ENCODE measurements at regions not wholly inside any gene's neighbourhood (a gene's known extent, or its start where the extent isn't known, plus 50 kb on each side); places are given as distances from the start of the nearest gene placed in this dataset.
"Not testable (repeated sequence)": the region's sequence is repeated elsewhere in the genome, so short reads cannot be mapped to it uniquely, and the experiment has no call there.

DNA sequence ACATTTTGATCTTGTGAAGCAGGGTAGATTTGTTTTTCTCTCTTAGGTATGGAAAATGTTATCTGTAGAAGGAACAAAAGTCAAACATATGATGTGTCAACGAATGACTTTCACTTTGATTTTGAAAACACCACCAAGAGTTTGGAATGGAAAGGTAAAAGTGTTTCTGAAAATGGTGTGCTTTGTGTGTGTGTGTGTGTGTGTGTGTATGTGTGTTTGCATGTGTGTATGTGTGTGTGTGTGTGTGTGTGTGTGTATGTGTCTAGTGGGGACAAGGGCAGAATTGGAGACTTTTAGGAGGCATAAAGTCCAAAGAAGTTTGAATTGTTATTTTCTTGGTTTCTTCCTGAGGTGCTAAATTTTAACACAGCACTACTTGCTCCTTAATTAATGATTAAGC, 115.4 kb upstream of the PRKCQ start:
- no peak for DNase-seq (ENCODE audit: low read depth in 2 of 2)

DNA sequence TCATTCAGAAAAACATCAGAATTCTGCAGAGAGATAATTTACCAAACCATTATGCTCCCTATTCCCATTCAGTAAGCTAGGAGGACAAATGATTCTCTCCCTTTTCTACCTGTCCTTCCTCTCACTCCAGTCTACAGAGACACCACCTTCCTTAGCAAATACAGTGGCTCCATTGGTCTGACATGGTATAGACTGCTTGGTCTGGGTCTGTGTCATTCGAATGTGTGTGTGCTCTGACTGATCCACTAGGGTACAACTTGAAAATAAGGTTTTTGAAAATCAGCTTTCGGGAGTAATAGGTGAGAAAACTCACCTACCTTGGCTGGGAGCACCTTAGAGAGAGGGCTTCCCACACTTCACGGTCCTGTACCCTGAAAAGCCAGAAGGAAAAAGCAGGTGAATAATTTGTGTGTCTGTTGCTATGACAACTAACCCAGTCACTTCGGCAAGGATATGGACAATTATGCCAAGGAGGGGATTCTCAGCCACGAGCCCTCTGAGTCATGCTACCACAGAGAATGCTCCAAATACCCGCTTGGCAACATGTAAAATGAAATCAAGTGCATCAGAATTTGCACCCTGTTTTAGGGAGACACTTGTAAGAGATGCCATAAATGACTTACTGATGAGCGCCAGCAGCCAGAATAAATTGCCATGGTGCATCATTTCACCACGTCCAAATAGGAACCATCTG, 114.5 kb upstream of the PRKCQ start:
- no peak for DNase-seq (ENCODE audit: low read depth in 2 of 2)

DNA sequence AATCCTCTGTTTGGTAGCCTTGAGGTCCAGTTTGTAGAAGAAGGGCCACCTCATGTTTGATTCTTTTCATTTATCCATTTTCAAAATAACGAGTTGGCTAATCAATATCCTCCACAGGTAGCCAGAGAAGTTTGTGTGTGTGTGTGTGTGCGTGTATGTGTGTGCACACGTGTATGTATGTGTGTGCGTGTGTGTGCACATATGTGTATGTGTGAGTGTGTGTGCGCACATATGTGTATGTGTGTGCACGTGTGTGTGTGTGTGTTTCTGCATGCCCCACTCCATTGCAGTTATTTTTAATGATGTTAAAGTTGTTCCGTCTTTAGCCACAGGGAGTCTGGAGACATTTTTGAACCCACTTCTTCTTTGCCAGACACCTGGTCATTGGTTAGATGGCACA, 112.8 kb upstream of the PRKCQ start:
- DNase-seq (ENCODE audit: low read depth in 2 of 2), result no peak

DNA sequence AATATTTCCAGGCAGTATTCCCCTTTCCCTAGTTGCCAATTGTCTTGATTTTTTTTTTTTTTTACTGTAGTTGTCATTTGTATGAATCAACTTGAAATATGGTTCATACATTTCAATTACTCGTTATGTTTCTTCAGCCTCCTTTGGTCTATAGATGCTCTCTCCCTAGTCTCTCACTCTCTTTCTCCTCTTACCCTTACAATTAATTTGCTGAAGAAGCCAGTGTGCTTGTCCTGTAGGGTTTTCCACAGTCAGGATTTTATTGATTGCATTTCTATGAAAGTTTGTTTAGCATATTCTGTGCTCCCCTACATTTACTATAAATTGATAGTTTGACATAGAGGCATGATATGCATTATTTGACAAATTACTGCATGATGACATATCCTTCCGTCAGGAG, 112.0 kb upstream of the PRKCQ start:
- DNase-seq (ENCODE audit: low read depth in 2 of 2), result no peak

DNA sequence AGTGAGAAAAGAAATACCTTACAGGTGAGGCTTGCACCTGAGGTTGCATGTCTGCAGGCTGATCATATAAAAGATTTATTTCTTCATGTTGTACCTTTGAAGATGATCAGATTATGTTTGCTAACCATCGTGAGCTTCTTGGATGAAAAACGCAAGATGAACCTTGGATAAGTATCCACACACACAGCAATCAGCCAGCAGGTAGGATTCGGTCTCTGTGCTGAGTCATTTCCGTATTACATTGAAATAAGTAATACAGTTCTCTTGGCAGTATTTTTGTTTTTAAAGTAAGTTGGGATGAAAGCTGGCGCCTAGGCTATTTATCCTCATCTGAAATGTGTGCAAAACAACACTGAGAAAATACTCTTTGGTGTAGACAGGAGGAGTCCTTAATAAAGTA, 109.0 kb upstream of the PRKCQ start:
- DNase-seq (ENCODE audit: low read depth in 2 of 2), result no peak

DNA sequence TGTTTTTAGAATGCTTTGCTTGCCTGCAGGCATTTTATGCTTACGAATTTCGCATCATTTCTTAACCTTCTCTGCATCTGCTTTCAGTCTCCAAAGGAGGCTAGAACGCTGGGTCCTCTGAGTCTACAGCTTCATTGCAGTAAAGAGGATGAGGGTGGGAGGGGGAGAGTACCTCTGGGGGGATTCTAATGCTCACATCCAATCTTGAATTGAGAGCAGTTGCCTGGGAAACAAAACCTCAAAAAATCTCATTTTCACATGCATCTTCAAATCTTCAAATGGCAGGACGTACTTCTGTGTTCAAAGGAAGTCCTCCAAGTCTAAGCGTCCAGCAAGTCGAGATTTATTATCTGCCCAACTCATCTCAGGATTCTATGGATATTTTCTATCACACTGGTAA, 100.7 kb upstream of the PRKCQ start:
- no peak for DNase-seq (ENCODE audit: low read depth in 2 of 2)

DNA sequence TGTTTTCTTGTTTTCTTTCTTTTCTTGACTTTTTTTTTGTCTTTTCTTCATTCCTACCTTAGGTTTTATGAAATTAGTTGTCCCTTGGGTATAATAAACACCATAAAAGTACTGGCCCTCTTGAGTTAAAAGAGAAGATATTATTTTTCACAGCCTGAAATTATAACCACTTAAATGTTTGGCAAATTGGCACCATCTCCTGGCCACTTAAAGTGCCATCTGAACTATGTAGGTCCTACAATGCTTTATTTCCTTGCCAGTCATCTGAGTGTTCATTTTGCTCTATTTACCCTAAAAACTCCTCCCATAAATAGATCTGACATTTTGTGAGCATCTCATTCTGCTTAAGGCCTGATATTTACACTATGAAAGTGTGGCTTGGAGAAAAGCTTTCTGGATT, 98.9 kb upstream of the PRKCQ start:
- no peak for DNase-seq (ENCODE audit: low read depth in 2 of 2)

DNA sequence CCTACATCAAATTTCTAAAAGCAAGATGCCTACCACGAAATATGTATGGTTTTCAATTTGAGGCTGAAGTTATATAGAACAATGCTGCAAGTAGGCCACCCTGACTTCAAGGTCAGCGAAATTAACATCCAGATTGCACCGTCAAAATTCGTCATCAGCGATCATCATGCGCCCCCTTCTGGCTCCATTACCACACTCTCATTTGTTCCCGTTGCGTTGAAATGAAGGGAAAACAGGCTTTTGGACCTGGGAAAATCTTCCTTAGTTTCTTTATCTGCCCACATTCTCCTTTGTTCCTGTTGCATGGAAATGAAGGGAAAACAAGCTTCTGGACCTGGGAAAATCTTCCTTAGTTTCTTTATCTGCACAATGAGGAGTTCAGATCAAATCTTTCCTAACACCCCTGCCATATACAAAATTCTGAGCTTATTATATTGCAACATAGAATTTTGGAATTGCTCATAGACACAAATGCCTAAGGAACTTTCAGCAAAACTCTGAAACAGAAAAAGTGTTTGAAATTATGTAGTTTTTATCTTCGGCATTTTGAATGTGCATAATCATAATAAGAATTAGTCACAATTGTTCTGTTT, 98.2 kb upstream of the PRKCQ start:
- DNase-seq (ENCODE audit: low read depth in 2 of 2), result peak; percentile 20 to 28

DNA sequence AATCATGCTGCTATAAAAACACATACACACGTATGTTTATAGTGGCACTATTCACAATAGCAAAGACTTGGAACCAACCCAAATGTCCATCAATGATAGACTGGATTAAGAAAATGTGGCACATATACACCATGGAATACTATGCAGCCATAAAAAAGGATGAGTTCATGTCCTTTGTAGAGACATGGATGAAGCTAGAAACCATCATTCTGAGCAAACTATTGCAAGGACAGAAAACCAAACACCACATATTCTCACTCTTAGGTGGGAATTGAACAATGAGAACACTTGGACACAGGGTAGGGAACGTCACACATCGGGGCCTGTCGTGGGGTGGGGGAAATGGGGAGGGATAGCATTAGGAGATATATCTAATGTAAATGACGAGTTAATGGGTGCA, 97.1 kb upstream of the PRKCQ start:
- DNase-seq (ENCODE audit: low read depth in 2 of 2), result not testable (repeated sequence)

DNA sequence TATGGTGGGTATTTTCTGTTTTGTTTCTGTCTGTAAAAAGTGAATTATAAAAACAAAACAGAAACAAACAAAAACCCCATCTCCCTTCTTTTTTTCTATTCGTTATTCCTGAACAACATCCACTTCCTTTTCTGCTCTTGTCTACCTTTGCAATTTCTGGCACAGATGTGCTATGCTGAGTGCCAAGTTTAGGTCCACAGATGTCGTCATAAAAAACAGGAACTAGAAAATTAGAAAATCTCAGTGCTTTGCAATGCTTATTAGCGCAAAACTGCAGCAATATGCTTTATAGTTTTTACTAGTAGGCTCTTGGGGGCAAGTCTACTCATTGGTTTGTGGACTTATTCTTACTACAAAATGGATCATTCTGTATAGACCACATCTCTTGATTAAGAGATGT, 94.2 kb upstream of the PRKCQ start:
- no peak for DNase-seq (ENCODE audit: low read depth in 2 of 2)

DNA sequence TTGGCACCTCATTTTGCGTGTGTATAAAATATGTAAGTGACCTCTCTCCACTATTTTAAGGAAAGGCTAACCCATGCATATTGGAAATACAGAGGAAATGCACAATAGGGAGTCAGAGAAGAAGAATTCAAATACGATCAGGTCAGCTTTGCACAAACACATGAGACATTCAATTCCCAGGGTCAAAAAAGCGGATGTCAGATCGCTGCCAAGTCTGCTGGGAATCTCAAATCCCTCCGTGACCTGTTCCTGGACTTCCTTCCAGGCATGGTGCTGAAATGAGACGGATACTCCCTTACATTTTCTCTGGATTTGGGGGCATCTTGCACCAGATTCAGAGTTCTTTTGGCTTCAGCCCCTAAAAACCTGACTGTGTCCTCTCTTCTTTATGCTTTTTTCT, 91.9 kb upstream of the PRKCQ start:
- DNase-seq (ENCODE audit: low read depth in 2 of 2), result no peak

DNA sequence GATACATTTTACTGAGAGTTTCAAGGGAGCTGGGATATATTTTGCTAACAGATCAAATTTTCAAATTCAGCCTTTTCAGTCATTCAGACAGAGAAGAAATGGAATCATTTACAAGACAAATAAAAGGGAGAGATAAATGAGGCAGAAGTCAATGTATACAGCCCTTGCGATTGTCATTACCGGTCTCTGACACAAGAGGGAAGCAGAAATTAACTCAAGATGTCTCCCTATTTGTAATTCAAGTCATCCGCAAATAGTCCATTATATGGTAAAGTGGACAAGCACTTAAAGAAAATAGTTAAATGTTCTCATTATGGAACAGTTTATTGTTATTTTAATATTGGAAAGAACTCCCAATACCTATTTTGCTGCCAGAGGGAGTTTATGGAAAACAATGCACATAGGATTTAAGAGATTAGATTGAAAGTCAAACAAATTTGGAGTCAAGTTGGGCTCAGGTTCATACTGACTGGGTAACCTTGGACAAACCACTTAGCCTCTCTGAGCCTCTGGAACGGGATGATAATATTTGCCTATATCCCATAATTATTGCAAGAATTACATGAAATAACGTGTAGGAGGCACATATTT, 89.3 kb upstream of the PRKCQ start:
- no peak for DNase-seq (ENCODE audit: low read depth in 2 of 2)

DNA sequence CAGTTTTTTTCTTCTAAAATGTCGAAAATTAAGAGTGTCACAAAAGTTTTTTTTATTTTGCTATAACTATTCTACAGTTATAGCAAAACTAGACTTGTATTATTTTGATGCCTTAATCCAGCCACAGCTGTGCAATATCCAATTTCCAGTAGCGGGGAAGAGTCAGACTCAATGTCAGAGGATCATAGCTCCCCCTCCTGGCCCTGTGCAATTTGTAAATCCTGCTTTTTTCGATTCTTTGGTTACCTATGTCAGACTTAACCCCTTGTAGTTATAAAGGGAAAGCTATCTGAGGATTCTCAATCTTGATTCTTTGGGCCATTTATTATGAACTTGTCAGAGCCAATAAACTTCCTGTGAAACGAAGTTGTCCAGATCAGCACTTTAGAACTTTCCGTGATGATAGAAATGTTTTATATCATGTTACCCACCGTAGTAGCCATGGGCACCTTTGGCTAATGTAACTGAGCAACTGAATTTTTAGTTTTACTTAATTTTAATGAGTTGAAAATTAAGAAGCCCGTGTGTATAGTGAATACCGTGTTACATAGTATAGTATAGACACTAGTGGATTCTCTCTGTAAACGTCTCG, 87.7 kb upstream of the PRKCQ start:
- no peak for DNase-seq (ENCODE audit: low read depth in 2 of 2)

DNA sequence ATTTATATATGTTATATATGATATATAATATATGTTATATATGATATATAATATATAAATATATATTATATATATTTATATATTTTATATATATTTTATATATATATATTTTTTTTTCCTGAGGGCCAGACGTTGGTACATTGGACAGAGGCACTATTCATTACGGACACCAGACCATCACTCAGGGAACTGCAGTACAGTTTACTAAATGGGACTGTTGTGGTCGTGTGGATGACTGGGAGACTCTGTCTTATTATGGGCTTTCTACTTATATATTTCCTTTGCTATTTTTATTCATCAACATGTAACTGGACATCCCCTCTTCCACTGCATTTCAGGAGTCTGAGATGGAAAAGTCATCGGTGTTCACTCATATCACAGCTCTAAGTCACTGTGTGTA, 87.1 kb upstream of the PRKCQ start:
- no peak for DNase-seq (ENCODE audit: low read depth in 2 of 2)

DNA sequence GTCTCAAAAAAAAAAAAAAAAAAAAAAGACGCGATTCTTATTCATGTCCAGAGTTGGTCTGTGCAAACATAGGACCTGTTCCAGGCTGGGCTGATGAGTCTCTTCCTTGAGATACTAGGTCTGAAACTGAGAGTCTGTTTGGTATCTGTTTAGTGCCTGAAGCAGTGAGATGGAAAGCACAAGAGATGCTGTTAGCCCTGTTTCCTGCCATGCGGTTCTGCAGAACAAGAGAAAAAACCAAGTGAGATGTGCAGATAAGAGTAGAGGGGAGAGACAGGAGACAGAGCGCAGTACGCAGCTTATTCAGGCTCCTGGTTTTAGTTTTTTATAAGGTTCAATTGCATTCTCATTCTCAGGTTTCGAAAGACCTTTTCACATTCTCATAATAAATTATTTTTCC, 85.8 kb upstream of the PRKCQ start:
- no peak for DNase-seq (ENCODE audit: low read depth in 2 of 2)

DNA sequence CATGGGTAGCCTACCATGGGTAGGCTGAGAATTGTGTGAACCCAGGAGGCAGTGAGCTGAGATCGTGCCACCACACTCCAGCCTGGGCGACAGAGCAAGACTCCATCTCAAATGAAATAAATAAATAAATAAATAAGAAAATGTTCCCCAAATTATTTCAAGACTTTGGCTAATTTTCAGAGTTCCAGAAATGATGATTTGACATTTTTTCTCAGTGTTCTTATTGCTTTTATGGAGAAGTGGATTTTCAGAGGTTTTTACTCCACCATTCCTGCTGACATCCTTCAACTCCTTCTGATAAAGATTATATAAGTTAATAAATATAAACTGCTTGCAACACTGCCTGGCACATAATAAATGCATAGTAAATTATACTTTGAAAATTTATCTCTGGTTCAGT, 80.4 kb upstream of the PRKCQ start:
- DNase-seq (ENCODE audit: low read depth in 2 of 2), result no peak

DNA sequence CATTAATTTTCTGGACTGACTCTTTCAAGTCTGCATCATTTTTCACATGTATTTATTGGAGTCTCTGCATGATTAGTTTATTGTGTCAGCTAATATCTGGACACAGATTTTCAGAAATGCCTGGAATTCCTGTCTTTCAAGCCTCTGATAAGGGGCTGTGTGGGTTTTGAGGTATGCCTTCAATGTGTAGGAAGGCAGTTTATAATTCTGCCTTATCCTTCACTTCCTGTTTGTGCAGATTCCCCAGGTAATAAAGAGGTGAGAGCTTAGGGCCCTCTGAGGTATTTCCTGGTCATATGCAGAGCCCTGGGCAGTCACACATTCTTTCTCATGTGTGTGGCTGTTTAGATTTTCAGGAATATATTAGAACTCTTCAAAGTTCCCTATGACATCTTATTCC, 79.4 kb upstream of the PRKCQ start:
- DNase-seq (ENCODE audit: low read depth in 2 of 2), result no peak

DNA sequence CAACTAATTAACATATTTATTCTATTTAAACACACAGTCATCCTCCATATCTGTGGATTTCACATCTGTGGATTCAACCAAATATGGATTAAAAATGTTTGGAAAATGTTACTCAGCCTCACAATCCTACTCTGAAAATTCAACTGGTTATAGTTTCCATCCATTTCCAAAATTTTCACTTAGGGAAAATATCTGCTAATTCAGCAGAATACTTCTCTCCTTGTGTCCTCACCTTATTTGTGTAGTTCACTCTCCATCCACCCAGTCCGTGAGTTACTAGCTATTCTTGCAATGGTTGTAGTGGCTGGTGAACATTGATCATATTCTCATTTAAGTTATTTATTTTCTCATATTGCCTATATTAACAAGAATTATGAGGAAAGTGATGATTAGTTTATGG, 77.6 kb upstream of the PRKCQ start:
- no peak for DNase-seq (ENCODE audit: low read depth in 2 of 2)

DNA sequence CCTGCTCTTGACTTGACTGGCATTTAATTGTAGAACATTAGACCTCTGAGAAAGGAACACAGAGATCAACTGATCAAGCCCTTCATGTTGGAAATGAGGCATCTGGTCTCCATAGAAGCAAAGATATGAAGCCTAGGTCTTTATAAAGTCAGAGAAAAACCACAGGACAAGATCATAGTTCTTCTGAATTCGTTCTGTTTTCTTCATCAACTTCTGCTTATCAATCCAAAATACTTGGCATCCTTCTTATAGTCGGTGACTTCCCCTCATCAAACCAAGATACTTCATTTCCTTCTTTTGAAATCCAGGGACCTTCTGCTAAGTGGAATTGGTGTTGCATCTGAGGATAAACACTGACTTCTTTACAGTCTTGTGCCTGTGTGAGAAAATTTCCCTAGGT, 77.1 kb upstream of the PRKCQ start:
- DNase-seq (ENCODE audit: low read depth in 2 of 2), result no peak

DNA sequence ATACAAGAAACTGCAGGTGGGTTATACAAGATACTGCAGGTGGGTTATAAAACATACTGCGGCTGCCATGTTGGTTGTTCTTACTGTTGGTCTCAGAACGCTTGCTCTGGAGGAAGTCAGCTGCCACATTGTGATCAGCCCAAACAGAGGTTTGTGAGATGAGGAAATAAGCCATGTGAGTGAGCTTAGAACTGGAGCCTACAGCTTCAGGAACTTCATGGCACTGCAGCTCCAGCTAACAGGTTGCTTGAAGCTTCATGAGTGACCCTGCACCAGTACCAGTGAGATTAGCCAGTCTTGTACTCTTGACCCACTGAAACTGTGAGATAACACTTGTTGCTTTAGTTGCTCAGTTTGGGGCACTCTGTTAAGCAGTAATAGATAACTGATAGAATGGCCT, 74.5 kb upstream of the PRKCQ start:
- no peak for DNase-seq (ENCODE audit: low read depth in 2 of 2)

DNA sequence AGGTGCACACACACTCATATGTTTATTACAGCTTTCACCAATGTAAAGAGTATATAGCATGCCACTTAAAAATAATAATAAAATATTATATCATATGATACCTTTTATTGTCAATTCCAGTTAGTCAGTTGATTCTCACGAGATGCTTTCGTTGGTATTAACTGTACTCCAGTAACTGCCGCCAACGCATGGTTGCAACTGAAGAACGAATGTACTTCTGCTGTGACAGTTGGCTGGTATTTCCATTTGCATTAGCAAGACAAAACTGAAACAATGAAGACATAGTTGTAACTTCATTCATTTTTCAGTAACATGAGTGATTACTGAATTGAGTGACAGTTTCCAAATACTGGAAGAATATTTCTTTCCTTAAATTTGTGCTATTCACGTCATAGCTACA, 70.5 kb upstream of the PRKCQ start:
- DNase-seq (ENCODE audit: low read depth in 2 of 2), result no peak

DNA sequence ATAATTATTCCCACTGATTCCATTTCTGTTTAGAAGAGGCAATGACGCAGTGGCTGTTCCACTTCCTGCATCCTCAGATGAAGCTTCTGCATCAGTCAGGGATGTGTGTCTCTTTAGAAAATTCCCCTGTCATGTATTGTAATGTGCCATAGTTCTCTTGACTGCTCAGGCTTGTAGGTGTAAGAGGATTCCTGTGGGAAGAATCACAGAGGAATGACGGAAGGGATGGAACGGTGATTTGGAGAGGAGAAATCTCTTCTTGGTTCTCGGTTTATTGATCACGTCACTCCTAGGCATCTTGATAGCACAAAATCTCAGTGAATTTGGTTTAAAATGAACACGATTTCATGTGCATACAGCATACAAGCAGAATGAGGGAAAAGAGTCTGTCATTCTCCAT, 69.8 kb upstream of the PRKCQ start:
- no peak for DNase-seq (ENCODE audit: low read depth in 2 of 2)
